ENCODE measurements at regions not wholly inside any gene's neighbourhood (a gene's known extent, or its start where the extent isn't known, plus 50 kb on each side); places are given as distances from the start of the nearest gene placed in this dataset.

DNA sequence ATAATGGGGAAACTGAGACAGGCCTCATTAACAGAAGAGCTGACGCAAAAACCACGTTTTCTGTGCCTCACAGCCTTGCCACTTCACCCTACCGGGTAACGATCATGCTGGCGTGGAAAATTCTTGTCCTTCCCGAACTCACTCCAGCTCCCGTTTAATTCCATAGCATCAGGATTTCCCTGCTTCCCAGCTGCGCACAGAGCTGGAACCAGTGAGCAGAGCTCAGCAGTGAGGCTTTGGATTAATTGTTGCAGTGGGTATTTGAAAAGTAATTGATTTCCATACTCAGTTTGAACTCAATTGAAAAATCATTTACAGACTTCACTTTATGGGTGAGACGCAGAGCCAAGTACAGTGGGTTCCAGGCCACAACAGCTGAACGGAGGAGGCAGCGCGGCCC, 199.0 kb upstream of the ADAMTS16 start:
- no peaks in the 10 kb centered on the region for H3K27me3 ChIP-seq (ENCODE audit: control insufficient read depth in 3 of 3, insufficient read depth in 3 of 3, low read length in 3 of 3)
- DNase-seq (no peak), FAIRE-seq (no peak)

DNA sequence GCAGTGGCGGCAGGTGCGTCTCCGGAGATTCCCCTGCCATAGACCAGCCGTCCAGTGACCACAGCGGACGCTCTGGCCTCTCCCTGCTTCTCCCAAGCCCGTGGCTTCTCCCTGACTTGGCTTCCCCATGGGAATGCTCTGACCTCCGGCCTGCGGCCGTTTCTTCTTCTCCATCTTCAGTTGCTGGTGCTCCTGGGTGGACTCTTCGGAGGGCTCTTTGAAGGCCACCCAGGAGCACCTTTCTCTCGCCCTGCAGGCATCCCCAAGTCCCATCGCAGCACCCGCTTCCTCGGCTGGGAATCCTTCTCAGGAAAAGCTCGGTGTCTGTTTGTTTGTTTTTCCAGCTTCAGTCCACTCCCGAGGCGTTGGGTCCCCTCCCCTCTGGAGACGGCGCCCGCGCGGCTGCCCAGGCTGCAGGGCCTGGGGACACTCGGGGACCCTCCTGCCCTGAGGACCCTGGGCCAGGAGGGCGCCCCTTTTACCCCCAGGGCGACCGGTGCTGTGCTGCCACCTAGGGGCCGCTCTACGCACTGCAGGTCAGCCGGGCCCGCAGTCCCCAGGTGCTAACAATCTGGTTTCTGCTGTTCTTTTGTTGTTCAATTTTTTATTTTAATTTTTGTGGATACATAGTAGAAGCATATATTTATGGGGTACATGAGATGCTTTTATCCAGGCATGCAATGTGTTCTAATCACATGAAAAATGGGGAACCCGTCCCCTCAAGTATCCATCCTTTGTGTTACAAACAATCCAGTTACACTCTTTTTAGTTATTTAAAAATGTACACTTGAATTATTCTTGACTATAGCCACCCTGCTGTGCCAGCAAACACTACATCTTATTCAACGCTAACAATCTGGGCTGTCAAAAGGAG, 197.9 kb upstream of the ADAMTS16 start:
- 40 to 49% (median 43%) methylated on average over 29 to 33 of the region's 33 CpGs for WGBS, 3 donors
- peak; percentile 3 for DNase-seq
- H3K4me3 ChIP-seq (ENCODE audit: low read depth in 1 of 3, low read length in 3 of 3) = no peak overlapping the region

More for the DNA sequence above, 199.0 kb upstream of the ADAMTS16 start:
- Histone ChIP-seq H3K36me3 (ENCODE audit: control insufficient read depth in 3 of 3, insufficient read depth in 2 of 3, low read depth in 1 of 3, low read length in 3 of 3) (no peaks in the 10 kb centered on the region), H3K4me3 (ENCODE audit: low read depth in 1 of 3, low read length in 3 of 3) (no peak overlapping the region), H3K4me1 (ENCODE audit: control insufficient read depth in 3 of 3, insufficient read depth in 2 of 3, low read depth in 1 of 3, low read length in 2 of 3) (no peaks in the 10 kb centered on the region), H3K27ac (ENCODE audit: low read depth in 1 of 3, low read length in 2 of 3) (no peak overlapping the region), H3K9me3 (ENCODE audit: control insufficient read depth in 2 of 2, insufficient read depth in 1 of 2, low read depth in 1 of 2, low read length in 1 of 2) (no peaks in the 10 kb centered on the region)
- 82 to 86% (median 85%) methylated on average over 12 of the region's 12 CpGs for WGBS, 3 donors

DNA sequence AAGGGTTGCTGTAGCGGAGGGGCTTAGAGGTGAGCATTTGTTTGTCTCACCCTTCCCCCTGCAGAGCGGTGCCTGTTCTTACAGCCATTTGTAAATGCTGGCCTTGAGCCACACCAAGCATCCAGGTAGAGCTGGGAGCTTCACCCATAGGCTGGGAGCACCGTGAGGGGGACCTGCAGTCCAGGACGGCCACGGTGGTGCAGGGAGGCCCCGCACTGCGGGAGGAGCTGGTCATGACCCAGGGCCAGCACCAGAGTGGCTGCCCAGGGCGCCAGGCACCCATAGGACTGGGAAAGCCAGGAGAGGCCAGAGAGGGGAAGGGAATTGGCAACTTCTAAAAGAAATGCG, 197.3 kb upstream of the ADAMTS16 start:
- FAIRE-seq = no peak
- 75 to 81% (median 77%) methylated on average over 9 of the region's 9 CpGs for WGBS, 3 donors
- H3K9me3 ChIP-seq (ENCODE audit: control insufficient read depth in 2 of 2, insufficient read depth in 1 of 2, low read depth in 1 of 2, low read length in 1 of 2) = no peaks in the 10 kb centered on the region

More for the DNA sequence above, 197.9 kb upstream of the ADAMTS16 start:
- Histone ChIP-seq H3K27ac (ENCODE audit: low read depth in 1 of 3, low read length in 2 of 3) (no peak overlapping the region), H3K36me3 (ENCODE audit: control insufficient read depth in 3 of 3, insufficient read depth in 2 of 3, low read depth in 1 of 3, low read length in 3 of 3) (no peaks in the 10 kb centered on the region), H3K4me1 (ENCODE audit: control insufficient read depth in 3 of 3, insufficient read depth in 2 of 3, low read depth in 1 of 3, low read length in 2 of 3) (no peaks in the 10 kb centered on the region), H3K9me3 (ENCODE audit: control insufficient read depth in 2 of 2, insufficient read depth in 1 of 2, low read depth in 1 of 2, low read length in 1 of 2) (no peaks in the 10 kb centered on the region), H3K27me3 (ENCODE audit: control insufficient read depth in 3 of 3, insufficient read depth in 3 of 3, low read length in 3 of 3) (no peaks in the 10 kb centered on the region)
- no peak for FAIRE-seq

DNA sequence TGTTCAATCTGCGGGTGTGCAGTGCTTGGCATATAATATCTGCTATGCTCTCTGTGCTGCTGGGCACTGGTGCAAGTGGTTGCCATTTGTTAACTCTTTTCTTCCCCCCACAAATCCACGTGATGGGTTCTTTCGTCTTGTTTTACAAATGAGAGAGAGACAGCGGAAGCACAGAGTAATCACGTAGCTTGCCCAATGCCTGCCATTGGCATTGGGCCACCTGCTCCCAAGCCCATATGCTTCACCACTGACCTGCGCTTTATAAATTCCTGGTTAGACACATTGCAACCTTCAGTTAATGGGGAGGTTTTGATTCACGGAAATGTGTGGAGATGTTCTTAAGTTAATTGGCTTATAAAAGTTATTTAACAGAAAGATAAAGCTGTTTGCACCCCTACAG, 194.8 kb upstream of the ADAMTS16 start:
- no peaks in the 10 kb centered on the region for H3K4me1 ChIP-seq (ENCODE audit: control insufficient read depth in 3 of 3, insufficient read depth in 2 of 3, low read depth in 1 of 3, low read length in 2 of 3)
- 80 to 85% (median 81%) methylated on average over 7 of the region's 7 CpGs for WGBS, 3 donors
- no peak overlapping the region for H3K4me3 ChIP-seq (ENCODE audit: low read depth in 1 of 3, low read length in 3 of 3)
- H3K9me3 ChIP-seq (ENCODE audit: control insufficient read depth in 2 of 2, insufficient read depth in 1 of 2, low read depth in 1 of 2, low read length in 1 of 2) = no peaks in the 10 kb centered on the region
- DNase-seq (no peak), FAIRE-seq (no peak)
- H3K27me3 ChIP-seq (ENCODE audit: control insufficient read depth in 3 of 3, insufficient read depth in 3 of 3, low read length in 3 of 3) = no peaks in the 10 kb centered on the region
- no peak overlapping the region for H3K27ac ChIP-seq (ENCODE audit: low read depth in 1 of 3, low read length in 2 of 3)
- no peaks in the 10 kb centered on the region for H3K36me3 ChIP-seq (ENCODE audit: control insufficient read depth in 3 of 3, insufficient read depth in 2 of 3, low read depth in 1 of 3, low read length in 3 of 3)

More for the DNA sequence above, 197.3 kb upstream of the ADAMTS16 start:
- Histone ChIP-seq H3K4me3 (ENCODE audit: low read depth in 1 of 3, low read length in 3 of 3) (no peak overlapping the region), H3K36me3 (ENCODE audit: control insufficient read depth in 3 of 3, insufficient read depth in 2 of 3, low read depth in 1 of 3, low read length in 3 of 3) (no peaks in the 10 kb centered on the region), H3K4me1 (ENCODE audit: control insufficient read depth in 3 of 3, insufficient read depth in 2 of 3, low read depth in 1 of 3, low read length in 2 of 3) (no peaks in the 10 kb centered on the region), H3K27me3 (ENCODE audit: control insufficient read depth in 3 of 3, insufficient read depth in 3 of 3, low read length in 3 of 3) (no peaks in the 10 kb centered on the region), H3K27ac (ENCODE audit: low read depth in 1 of 3, low read length in 2 of 3) (no peak overlapping the region)
- no peak for DNase-seq

DNA sequence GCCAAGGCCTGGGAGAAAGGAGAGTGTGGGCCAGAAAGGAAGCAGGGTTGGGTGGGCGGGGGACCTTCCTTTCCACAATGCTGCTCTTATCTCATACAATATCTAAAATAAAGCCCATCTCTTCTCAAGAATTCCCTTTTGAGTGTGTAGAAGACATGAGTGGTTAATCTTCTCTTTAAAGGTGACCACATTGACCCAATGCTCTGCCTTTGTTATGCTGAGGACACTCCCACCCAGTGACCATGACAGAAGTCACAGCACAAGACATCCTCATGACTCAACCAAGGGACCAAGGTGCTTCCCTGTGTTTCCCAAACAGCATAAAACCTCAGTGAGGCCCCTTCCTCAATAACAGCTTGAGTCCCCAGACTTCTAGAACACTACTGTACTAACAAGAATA, 193.0 kb upstream of the ADAMTS16 start:
- Histone ChIP-seq H3K4me1 (ENCODE audit: control insufficient read depth in 3 of 3, insufficient read depth in 2 of 3, low read depth in 1 of 3, low read length in 2 of 3) (no peaks in the 10 kb centered on the region), H3K27ac (ENCODE audit: low read depth in 1 of 3, low read length in 2 of 3) (no peak overlapping the region), H3K27me3 (ENCODE audit: control insufficient read depth in 3 of 3, insufficient read depth in 3 of 3, low read length in 3 of 3) (no peaks in the 10 kb centered on the region), H3K9me3 (ENCODE audit: control insufficient read depth in 2 of 2, insufficient read depth in 1 of 2, low read depth in 1 of 2, low read length in 1 of 2) (no peaks in the 10 kb centered on the region), H3K4me3 (ENCODE audit: low read depth in 1 of 3, low read length in 3 of 3) (no peak overlapping the region), H3K36me3 (ENCODE audit: control insufficient read depth in 3 of 3, insufficient read depth in 2 of 3, low read depth in 1 of 3, low read length in 3 of 3) (no peaks in the 10 kb centered on the region)
- 71 to 96% (median 83%) methylated on average over 1 of the region's 1 CpG for WGBS, 3 donors
- FAIRE-seq (no peak), DNase-seq (no peak)

DNA sequence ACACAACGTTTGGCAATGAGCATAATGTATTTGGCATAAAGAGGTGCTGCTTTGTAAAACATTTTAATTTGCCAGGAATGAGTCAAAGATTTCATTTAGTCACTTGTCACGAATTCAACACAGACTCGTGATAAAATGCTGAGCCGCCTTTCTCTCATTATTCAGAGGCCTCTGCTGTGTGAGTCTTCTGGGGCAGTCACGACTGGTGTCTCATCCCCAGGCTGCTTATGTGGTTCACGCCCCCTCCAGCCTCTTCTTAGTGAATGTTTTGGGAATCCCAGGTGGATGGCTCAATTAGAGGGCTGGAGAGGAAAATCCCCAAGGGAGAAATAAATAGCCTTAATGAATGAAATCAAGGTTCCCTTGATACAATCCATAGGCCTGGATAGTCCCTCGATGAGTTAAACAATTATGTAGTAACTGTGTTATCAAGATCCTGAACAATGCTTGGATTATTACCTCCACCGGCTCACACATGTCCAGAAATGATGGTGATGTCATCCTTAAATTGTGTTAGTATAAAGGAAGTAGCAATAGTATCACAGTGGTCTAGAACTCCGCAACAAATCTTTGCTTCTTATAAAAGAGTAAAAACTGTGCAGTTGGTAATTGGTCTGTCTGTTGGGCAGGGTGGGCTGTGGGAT, 192.1 kb upstream of the ADAMTS16 start:
- Histone ChIP-seq H3K36me3 (ENCODE audit: control insufficient read depth in 3 of 3, insufficient read depth in 2 of 3, low read depth in 1 of 3, low read length in 3 of 3) (no peaks in the 10 kb centered on the region), H3K4me3 (ENCODE audit: low read depth in 1 of 3, low read length in 3 of 3) (no peak overlapping the region), H3K4me1 (ENCODE audit: control insufficient read depth in 3 of 3, insufficient read depth in 2 of 3, low read depth in 1 of 3, low read length in 2 of 3) (no peaks in the 10 kb centered on the region), H3K9me3 (ENCODE audit: control insufficient read depth in 2 of 2, insufficient read depth in 1 of 2, low read depth in 1 of 2, low read length in 1 of 2) (no peaks in the 10 kb centered on the region), H3K27ac (ENCODE audit: low read depth in 1 of 3, low read length in 2 of 3) (no peak overlapping the region), H3K27me3 (ENCODE audit: control insufficient read depth in 3 of 3, insufficient read depth in 3 of 3, low read length in 3 of 3) (no peaks in the 10 kb centered on the region)
- no peak for FAIRE-seq
- 58 to 72% (median 62%) methylated on average over 9 of the region's 9 CpGs for WGBS, 3 donors
- DNase-seq = no peak

DNA sequence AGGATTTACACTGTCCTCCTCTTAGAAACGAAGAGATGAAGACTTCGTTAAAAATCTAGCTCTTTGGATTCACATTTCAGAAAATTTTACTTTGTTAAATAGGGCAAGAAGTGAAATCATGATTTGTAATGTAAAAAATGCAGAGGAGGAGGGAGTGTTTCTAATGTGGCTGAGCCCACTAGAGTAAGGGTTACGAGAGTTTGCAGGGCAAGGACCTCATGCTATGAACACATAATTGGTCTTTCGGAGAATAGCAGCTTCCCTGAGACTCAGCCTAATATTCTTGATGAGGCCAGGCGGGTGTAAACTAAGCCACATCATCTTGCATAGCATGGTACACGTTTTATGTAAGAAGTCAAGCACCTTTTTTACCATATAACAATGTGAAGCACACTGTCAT, 191.0 kb upstream of the ADAMTS16 start:
- Histone ChIP-seq H3K27me3 (ENCODE audit: control insufficient read depth in 3 of 3, insufficient read depth in 3 of 3, low read length in 3 of 3) (no peaks in the 10 kb centered on the region), H3K36me3 (ENCODE audit: control insufficient read depth in 3 of 3, insufficient read depth in 2 of 3, low read depth in 1 of 3, low read length in 3 of 3) (no peaks in the 10 kb centered on the region), H3K4me3 (ENCODE audit: low read depth in 1 of 3, low read length in 3 of 3) (no peak overlapping the region), H3K4me1 (ENCODE audit: control insufficient read depth in 3 of 3, insufficient read depth in 2 of 3, low read depth in 1 of 3, low read length in 2 of 3) (no peaks in the 10 kb centered on the region), H3K9me3 (ENCODE audit: control insufficient read depth in 2 of 2, insufficient read depth in 1 of 2, low read depth in 1 of 2, low read length in 1 of 2) (no peaks in the 10 kb centered on the region), H3K27ac (ENCODE audit: low read depth in 1 of 3, low read length in 2 of 3) (no peak overlapping the region)
- WGBS, 3 donors = 54 to 63% (median 59%) methylated on average over 6 of the region's 6 CpGs
- FAIRE-seq (no peak), DNase-seq (no peak)

DNA sequence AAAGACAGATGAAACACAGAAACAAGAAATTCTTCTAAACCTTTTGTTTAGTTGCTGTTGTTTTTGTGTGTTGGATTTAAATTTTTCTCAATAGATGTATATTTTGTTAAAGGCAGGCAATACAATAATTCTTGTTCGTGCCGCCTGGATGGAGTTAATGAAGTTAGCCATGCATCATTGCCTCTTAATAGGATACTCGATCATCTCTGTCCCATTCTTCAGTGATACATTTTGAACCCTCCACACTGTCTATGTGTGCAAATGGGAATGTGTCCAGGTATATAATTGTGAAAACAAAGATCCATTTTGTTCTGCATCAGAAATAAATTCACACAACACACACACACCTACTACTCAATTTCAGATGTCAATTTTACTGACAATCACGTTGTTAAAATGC, 186.6 kb upstream of the ADAMTS16 start:
- Histone ChIP-seq H3K36me3 (ENCODE audit: control insufficient read depth in 3 of 3, insufficient read depth in 2 of 3, low read depth in 1 of 3, low read length in 3 of 3) (no peaks in the 10 kb centered on the region), H3K4me1 (ENCODE audit: control insufficient read depth in 3 of 3, insufficient read depth in 2 of 3, low read depth in 1 of 3, low read length in 2 of 3) (no peaks in the 10 kb centered on the region), H3K27me3 (ENCODE audit: control insufficient read depth in 3 of 3, insufficient read depth in 3 of 3, low read length in 3 of 3) (no peaks in the 10 kb centered on the region), H3K4me3 (ENCODE audit: low read depth in 1 of 3, low read length in 3 of 3) (no peak overlapping the region), H3K9me3 (ENCODE audit: control insufficient read depth in 2 of 2, insufficient read depth in 1 of 2, low read depth in 1 of 2, low read length in 1 of 2) (no peaks in the 10 kb centered on the region), H3K27ac (ENCODE audit: low read depth in 1 of 3, low read length in 2 of 3) (no peak overlapping the region)
- FAIRE-seq (no peak), DNase-seq (no peak)
- WGBS, 3 donors = 72 to 81% (median 75%) methylated on average over 4 of the region's 4 CpGs

Data from small intestine (tissue), 7 donors.